Neuronal stem cell (in vitro differentiated cells): ENCODE measurements at regions not wholly inside any gene's neighbourhood (a gene's known extent, or its start where the extent isn't known, plus 50 kb on each side); places are given as distances from the start of the nearest gene placed in this dataset.

Source experiments
- DNase-seq: peaks from one replicate; pipeline ENCODE4 v3.0.0-alpha.2; 2013; ENCODE audit warnings: low spot score
- H2AFZ ChIP-seq: one replicate; pipeline ENCODE4 v1.6.1; 2013; ENCODE audit warnings: mild to moderate bottlenecking, low read length, inconsistent platforms
- H2AK5ac ChIP-seq: 2 replicates; pipeline ENCODE4 v1.6.1; 2013; ENCODE audit warnings: low read depth, mild to moderate bottlenecking, inconsistent platforms, low read length, moderate library complexity, mixed read lengths
- H2BK120ac ChIP-seq: 2 replicates; pipeline ENCODE4 v1.6.1; 2013; ENCODE audit warnings: low read depth, mild to moderate bottlenecking, inconsistent platforms, low read length, moderate library complexity, mixed read lengths
- H2BK12ac ChIP-seq: one replicate; pipeline ENCODE4 v1.6.1; 2013; ENCODE audit warnings: low read length, inconsistent platforms
- H2BK15ac ChIP-seq: 2 replicates; pipeline ENCODE4 v1.6.1; 2013; ENCODE audit warnings: mild to moderate bottlenecking, low read length, inconsistent platforms, mixed read lengths
- H2BK5ac ChIP-seq: one replicate; pipeline ENCODE4 v1.6.1; 2013; ENCODE audit warnings: inconsistent platforms, mild to moderate bottlenecking, low read length, moderate library complexity
- H3K14ac ChIP-seq: one replicate; pipeline ENCODE4 v1.6.1; 2013; ENCODE audit warnings: low read length, inconsistent platforms
- H3K18ac ChIP-seq: 2 replicates; pipeline ENCODE4 v1.6.1; 2013; ENCODE audit warnings: low read length, inconsistent platforms
- H3K23ac ChIP-seq: 2 replicates; pipeline ENCODE4 v1.6.1; 2013; ENCODE audit warnings: low read depth, mild to moderate bottlenecking, mixed read lengths, low read length, inconsistent platforms; ENCODE audit not compliant: poor library complexity
- H3K27ac ChIP-seq: replicated peaks from 3 replicates; pipeline ENCODE4 v1.5.1; 2013; ENCODE audit warnings: low read length, inconsistent platforms
- H3K27me3 ChIP-seq, 3 experiments: 2 replicates each; pipeline ENCODE4 v1.6.1; 2013; ENCODE audit warnings: low read length in 3 of 3, mild to moderate bottlenecking in 2 of 3, inconsistent platforms in 1 of 3, low read depth in 1 of 3, mixed read lengths in 1 of 3, moderate library complexity in 1 of 3; ENCODE audit not compliant: control insufficient read depth in 3 of 3, insufficient read depth in 3 of 3
- H3K36me3 ChIP-seq, 2 donors: replicated peaks in 1 of 2; 2 replicates each; pipeline ENCODE4 v1.6.1; 2013; ENCODE audit warnings: low read length in 2 of 2; ENCODE audit not compliant: control insufficient read depth in 2 of 2, insufficient read depth in 2 of 2
- H3K4ac ChIP-seq: 2 replicates; pipeline ENCODE4 v1.6.1; 2013; ENCODE audit warnings: inconsistent platforms, mild to moderate bottlenecking, low read length, moderate library complexity
- H3K4me1 ChIP-seq, 2 donors: 1 replicate in 1 of 2; 2 replicates in 1 of 2; pipeline ENCODE4 v1.6.1; 2013; ENCODE audit warnings: low read length in 2 of 2, low read depth in 1 of 2; ENCODE audit not compliant: control insufficient read depth in 2 of 2, insufficient read depth in 1 of 2
- H3K4me2 ChIP-seq: one replicate; pipeline ENCODE4 v1.6.1; 2013; ENCODE audit warnings: mild to moderate bottlenecking, low read length, inconsistent platforms; ENCODE audit not compliant: insufficient read depth, poor library complexity, severe bottlenecking
- H3K4me3 ChIP-seq, 2 donors: 2 replicates each; pipeline ENCODE4 v1.5.1; 2013; ENCODE audit warnings: low read length in 2 of 2, mild to moderate bottlenecking in 2 of 2, inconsistent platforms in 1 of 2, moderate library complexity in 1 of 2
- H3K79me1 ChIP-seq: one replicate; pipeline ENCODE4 v1.6.1; 2013; ENCODE audit warnings: low read depth, mild to moderate bottlenecking, inconsistent platforms, low read length, moderate library complexity
- H3K9ac ChIP-seq: one replicate; pipeline ENCODE4 v1.6.1; 2013; ENCODE audit warnings: mild to moderate bottlenecking, low read depth, low read length, inconsistent platforms; ENCODE audit not compliant: poor library complexity
- H3K9me3 ChIP-seq, 2 donors: replicated peaks in 1 of 2; 2 replicates each; pipeline versions ENCODE3 to v1.6.1; 2013; ENCODE audit warnings: low read length in 2 of 2, mild to moderate bottlenecking in 2 of 2, inconsistent platforms in 1 of 2, low read depth in 1 of 2, mixed read lengths in 1 of 2, moderate library complexity in 1 of 2; ENCODE audit not compliant: control insufficient read depth in 2 of 2, insufficient read depth in 1 of 2
- H4K8ac ChIP-seq: one replicate; pipeline ENCODE4 v1.6.1; 2013; ENCODE audit warnings: low read depth, mild to moderate bottlenecking, inconsistent platforms, low read length, moderate library complexity
- H4K91ac ChIP-seq: one replicate; pipeline ENCODE4 v1.6.1; 2013; ENCODE audit warnings: low read length, low read depth, mild to moderate bottlenecking, inconsistent platforms; ENCODE audit not compliant: poor library complexity
- WGBS, 2 donors: extraction: QIAGEN DNeasy Blood & Tissue Kit; methylation state at CpG; one replicate each; pipeline ENCODE4 v1.1.7; 2013; ENCODE audit warnings: missing lambda C conversion rate in 2 of 2, mixed read lengths in 1 of 2; ENCODE audit not compliant: insufficient read length in 2 of 2, insufficient replicate concordance in 1 of 2; ENCODE audit errors: extremely low coverage in 2 of 2; 5-methylcytosine and 5-hydroxymethylcytosine counted together

DNA sequence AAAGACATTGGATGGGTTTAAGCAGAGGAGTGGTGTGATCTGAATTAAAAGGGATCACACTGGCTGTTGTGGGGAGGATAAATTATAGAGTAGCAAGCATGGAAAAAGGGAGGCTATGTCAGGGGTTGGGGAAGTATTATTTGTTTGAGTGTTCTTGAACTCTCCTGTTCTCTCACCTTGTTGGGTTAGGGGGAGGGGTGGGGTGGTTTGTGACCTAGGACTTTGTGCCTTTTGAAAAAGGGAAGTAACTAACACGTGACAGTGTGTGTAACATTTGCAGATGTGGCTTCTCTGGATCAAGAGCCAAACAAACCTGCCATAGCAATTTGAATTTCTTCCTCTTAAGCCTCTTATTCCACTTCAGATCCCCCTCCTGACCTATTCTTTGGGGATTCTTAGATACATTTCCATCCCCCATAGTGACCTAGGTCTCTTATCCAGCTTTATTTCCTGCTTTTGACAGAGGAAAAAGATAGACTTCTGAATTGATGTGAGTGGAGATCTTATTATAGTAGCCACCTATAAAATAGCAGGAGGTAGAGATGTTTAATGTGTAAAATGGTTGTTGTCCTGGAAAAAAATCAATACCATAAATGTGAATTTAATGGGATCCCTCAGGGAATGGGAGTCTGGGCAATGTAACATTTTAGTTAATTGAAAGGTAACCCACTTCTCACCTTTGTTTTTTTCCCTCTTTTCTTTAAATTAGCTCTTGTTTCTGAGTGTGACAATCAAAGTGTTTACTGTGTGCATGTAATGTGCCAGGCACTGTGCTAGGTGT is 120.4 kb downstream of the CT47B1 start:
- H3K4ac ChIP-seq, result no peak overlapping the region
- H3K4me3 ChIP-seq, result no peak overlapping the region
- no peak overlapping the region for H3K4me2 ChIP-seq
- no peaks in the 10 kb centered on the region for H3K79me1 ChIP-seq
- H2BK12ac ChIP-seq, result no peak overlapping the region
- H3K36me3 ChIP-seq, result no peaks in the 10 kb centered on the region
- DNase-seq, result no peak
- no peak overlapping the region for H4K8ac ChIP-seq
- no peak overlapping the region for H3K9ac ChIP-seq
- H3K27me3 ChIP-seq, result peaks cover 0 to 10% (median 0%) of the 10 kb centered on the region in 3 experiments
- H3K23ac ChIP-seq, result no peak overlapping the region
- H3K4me1 ChIP-seq, result no peaks in the 10 kb centered on the region
- H3K18ac ChIP-seq, result no peak overlapping the region
- H2AK5ac ChIP-seq, result no peak overlapping the region
- H2BK5ac ChIP-seq, result no peak overlapping the region
- H4K91ac ChIP-seq, result no peak overlapping the region
- WGBS, 2 donors, result no CpG with 5 or more reads among the region's 1 CpG
- no peak overlapping the region for H2BK15ac ChIP-seq
- H3K27ac ChIP-seq, result no peak overlapping the region
- no peak overlapping the region for H2BK120ac ChIP-seq
- no peaks in the 10 kb centered on the region for H3K9me3 ChIP-seq
- no peak overlapping the region for H3K14ac ChIP-seq
- no peak overlapping the region for H2AFZ ChIP-seq

DNA sequence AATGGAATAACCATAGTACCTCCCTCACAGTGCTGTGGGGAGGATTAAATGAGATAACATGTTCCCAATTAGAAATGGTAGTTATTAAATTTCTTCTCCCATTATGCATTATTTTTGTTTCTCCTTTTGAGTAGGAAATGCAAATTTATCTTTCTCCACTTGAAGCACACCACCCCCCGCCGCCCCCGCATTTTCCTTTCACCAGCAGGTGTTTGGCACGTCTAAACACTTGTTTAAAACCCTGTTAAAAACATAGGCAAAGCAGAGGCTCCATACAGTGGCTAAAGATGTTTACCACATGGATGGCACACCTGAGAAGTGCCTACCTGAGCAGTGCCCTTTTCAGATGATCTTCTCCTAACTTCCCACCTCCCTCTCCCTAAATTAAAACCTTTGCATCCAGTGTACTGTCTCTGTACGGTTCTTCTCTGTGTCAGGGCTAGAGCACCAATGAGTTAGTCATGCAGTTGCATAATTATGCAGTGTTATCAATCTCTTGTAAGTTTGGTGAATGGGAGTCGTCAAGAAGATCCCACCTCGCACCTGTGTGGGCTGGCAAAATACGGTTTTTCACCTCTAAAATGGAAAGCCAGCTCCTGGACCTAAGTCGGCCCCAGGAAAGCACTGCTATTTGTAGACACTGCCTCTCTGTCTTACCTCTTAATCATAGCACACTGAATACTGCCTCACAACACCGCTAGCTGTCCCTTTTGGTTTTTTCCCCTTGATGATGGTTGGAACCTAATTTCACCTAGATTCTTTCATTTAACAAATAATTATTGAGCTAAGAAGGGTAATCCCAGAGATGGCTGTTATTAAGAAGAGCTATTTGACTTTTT is 122.0 kb downstream of the CT47B1 start:
- no peak overlapping the region for H3K14ac ChIP-seq
- no peak overlapping the region for H2BK15ac ChIP-seq

DNA sequence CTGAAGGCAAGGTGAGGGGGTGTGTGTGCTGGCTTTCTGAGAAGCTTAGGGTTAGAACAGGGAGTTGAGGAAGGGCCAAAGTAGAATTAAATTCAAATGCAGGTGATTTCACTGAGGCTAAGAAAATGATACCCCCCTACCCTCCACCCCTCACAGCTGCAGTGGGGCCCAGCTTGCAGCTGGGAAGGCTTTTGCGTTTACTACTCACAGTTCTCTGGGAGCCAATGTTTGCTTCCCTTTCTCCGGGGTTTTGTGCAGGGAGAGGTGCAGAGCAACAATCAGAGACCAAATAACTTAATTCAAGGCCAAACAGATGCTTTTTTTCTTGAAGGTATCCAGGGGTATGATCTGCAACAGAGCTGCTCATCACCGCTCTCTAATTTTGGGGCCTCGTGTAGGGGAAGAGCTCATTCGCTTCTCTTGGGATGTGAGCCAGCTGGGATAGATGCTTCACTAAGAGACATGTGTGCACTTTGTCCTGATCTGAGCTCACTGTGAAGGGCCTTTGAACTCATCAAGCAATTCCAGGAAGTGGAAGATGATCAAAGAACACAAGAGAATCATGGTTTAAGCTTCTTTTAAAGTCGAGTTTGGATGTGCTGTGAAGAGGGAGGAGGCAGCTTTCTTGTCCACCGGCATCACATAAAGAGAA is 122.7 kb upstream of the C1GALT1C1 start:
- H3K27ac ChIP-seq, result no peak overlapping the region
- H3K4me1 ChIP-seq, result no peaks in the 10 kb centered on the region
- H3K4ac ChIP-seq, result no peak overlapping the region
- H3K9ac ChIP-seq, result no peak overlapping the region
- no peak overlapping the region for H2AK5ac ChIP-seq
- no peak overlapping the region for H2AFZ ChIP-seq
- no peaks in the 10 kb centered on the region for H3K9me3 ChIP-seq
- no peaks in the 10 kb centered on the region for H3K79me1 ChIP-seq
- DNase-seq, result no peak
- H3K4me2 ChIP-seq, result no peak overlapping the region
- no peak overlapping the region for H3K18ac ChIP-seq
- H2BK120ac ChIP-seq, result no peak overlapping the region
- no peak overlapping the region for H2BK5ac ChIP-seq
- H3K14ac ChIP-seq, result no peak overlapping the region
- no peak overlapping the region for H2BK12ac ChIP-seq
- no peak overlapping the region for H4K8ac ChIP-seq
- H2BK15ac ChIP-seq, result no peak overlapping the region
- no peak overlapping the region for H4K91ac ChIP-seq
- peaks cover 0 to 10% (median 0%) of the 10 kb centered on the region in 3 experiments for H3K27me3 ChIP-seq
- H3K36me3 ChIP-seq, result no peaks in the 10 kb centered on the region
- WGBS, 2 donors, result no CpG with 5 or more reads among the region's 7 CpGs
- H3K23ac ChIP-seq, result no peak overlapping the region
- no peak overlapping the region for H3K4me3 ChIP-seq

More for the DNA sequence above, 122.0 kb downstream of the CT47B1 start:
- no peak overlapping the region for H2AK5ac ChIP-seq
- no peaks in the 10 kb centered on the region for H3K79me1 ChIP-seq
- H3K4me3 ChIP-seq, result no peak overlapping the region
- H3K9me3 ChIP-seq, result no peaks in the 10 kb centered on the region
- H3K4ac ChIP-seq, result no peak overlapping the region
- H4K91ac ChIP-seq, result no peak overlapping the region
- WGBS, 2 donors, result no CpG with 5 or more reads among the region's 10 CpGs
- no peak overlapping the region for H3K9ac ChIP-seq
- no peak overlapping the region for H2AFZ ChIP-seq
- no peak overlapping the region for H4K8ac ChIP-seq
- no peak overlapping the region for H3K27ac ChIP-seq
- H3K18ac ChIP-seq, result no peak overlapping the region
- H2BK5ac ChIP-seq, result no peak overlapping the region
- no peaks in the 10 kb centered on the region for H3K4me1 ChIP-seq
- no peak for DNase-seq
- no peak overlapping the region for H2BK120ac ChIP-seq
- H3K36me3 ChIP-seq, result no peaks in the 10 kb centered on the region
- peaks cover 0 to 10% (median 0%) of the 10 kb centered on the region in 3 experiments for H3K27me3 ChIP-seq
- H3K4me2 ChIP-seq, result no peak overlapping the region
- no peak overlapping the region for H3K23ac ChIP-seq
- H2BK12ac ChIP-seq, result no peak overlapping the region

DNA sequence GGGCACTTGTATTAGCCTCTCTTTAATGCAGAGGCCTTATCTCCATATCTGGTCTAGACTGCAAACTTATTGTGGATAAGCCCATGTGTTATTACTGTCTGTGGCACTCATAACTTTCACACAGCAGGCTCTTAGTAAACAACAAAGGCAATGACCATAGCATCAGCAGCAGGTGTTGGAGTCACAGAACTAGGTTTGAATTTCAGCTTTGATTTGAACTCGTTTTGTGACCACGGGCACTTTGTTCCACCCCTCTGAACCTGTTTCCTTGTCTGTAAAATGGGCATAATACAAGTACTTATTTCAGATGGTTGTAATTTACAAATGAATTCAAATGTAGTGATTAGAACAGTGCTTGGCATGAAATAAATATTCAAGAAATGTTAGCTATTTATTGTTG is 121.8 kb upstream of the C1GALT1C1 start:
- H4K8ac ChIP-seq, result no peak overlapping the region
- H4K91ac ChIP-seq, result no peak overlapping the region
- no CpG with 5 or more reads among the region's 2 CpGs for WGBS, 2 donors
- H3K4me3 ChIP-seq, result no peak overlapping the region
- no peak overlapping the region for H2BK120ac ChIP-seq
- no peak overlapping the region for H2AFZ ChIP-seq
- H3K27ac ChIP-seq, result no peak overlapping the region
- no peak overlapping the region for H3K18ac ChIP-seq
- peaks cover 0 to 10% (median 0%) of the 10 kb centered on the region in 3 experiments for H3K27me3 ChIP-seq
- no peaks in the 10 kb centered on the region for H3K79me1 ChIP-seq
- no peak overlapping the region for H3K9ac ChIP-seq
- H2BK5ac ChIP-seq, result no peak overlapping the region
- DNase-seq, result no peak
- H3K4ac ChIP-seq, result no peak overlapping the region
- no peak overlapping the region for H2BK12ac ChIP-seq
- no peak overlapping the region for H3K4me2 ChIP-seq
- H3K23ac ChIP-seq, result no peak overlapping the region
- no peaks in the 10 kb centered on the region for H3K4me1 ChIP-seq
- no peaks in the 10 kb centered on the region for H3K9me3 ChIP-seq
- H3K14ac ChIP-seq, result no peak overlapping the region
- H2AK5ac ChIP-seq, result no peak overlapping the region
- no peak overlapping the region for H2BK15ac ChIP-seq
- H3K36me3 ChIP-seq, result no peaks in the 10 kb centered on the region
